ENCODE measurements at regions not wholly inside any gene's neighbourhood (a gene's known extent, or its start where the extent isn't known, plus 50 kb on each side); places are given as distances from the start of the nearest gene placed in this dataset.
"Not testable (repeated sequence)": the region's sequence is repeated elsewhere in the genome, so short reads cannot be mapped to it uniquely, and the experiment has no call there.

DNA sequence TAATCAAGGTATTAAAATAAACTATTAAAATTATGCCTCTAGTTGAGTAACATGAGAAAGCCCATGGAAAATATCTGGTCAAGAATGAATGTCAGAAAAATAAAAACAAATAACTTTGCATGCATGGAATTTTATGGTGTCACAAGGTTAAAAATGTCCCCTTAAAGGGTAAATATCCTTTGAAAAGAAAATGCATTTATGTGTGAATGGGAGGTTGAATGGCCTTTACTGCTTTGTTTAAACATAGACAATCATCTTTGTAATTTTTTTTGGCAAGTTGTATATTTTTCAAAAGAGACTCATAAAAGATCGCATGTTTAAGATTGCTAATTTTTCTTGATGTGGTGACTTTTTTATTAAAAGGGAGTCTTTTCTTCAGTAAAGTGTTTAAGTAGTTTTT is 564.2 kb downstream of the NR2F2 start:
- no peak for DNase-seq (ENCODE audit: low read depth in 2 of 2)

DNA sequence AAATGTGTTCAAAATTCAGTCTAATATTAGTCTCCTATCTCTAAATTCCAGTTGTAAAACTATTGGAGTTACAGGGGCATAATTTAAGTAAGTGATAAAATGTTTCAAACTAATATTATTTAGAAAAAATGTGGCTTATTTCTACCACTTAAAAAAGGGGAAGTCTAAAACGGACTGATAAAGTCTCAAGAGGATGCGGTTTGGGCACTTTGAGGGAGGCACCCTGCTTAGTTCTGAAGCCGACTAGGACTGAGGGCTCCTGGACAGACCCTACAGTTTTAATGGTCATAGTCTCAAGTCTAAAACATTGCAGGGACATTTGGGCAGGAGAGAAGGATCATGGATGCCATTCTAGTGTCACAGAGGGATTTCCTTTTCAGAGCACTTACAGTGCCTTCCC is 566.3 kb downstream of the NR2F2 start:
- no peak for DNase-seq (ENCODE audit: low read depth in 2 of 2)

DNA sequence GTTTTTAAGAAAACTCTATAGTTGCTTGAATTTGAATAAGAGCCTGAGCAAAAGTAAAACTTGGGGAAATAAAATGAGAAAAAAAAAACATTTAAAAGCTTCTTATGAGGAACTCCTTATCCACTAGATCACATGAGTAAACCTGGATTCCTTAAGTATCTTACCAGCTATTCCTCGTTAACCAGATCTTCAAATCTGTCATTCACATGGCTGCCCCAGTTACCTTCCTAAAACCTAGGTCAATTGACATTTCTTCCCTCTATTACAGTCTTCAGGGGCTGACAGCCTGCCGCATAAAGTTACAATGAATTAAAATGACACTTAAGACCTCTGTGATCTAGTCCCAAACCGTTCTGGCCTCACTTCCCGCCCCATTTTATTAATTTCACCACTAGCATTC is 583.6 kb downstream of the NR2F2 start:
- no peak for DNase-seq (ENCODE audit: low read depth in 2 of 2)

DNA sequence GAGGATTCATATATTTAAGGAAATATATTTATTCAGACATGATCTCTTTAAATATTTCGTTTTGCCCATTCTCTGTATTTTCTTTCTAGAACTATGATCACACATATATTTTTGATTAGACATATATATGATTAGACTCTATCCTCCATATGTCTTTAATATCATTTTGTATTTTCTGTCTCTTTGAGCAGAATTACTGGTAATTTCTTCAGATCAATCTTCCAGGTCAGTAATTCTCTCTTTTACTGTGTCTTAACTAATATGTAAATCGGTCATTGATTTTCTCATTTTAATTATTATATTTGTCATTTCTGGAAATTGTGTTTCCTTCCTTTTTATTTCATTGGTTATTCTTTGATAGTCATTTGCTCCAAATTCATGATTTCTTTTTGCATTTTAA is 586.2 kb downstream of the NR2F2 start:
- no peak for DNase-seq (ENCODE audit: low read depth in 2 of 2)

DNA sequence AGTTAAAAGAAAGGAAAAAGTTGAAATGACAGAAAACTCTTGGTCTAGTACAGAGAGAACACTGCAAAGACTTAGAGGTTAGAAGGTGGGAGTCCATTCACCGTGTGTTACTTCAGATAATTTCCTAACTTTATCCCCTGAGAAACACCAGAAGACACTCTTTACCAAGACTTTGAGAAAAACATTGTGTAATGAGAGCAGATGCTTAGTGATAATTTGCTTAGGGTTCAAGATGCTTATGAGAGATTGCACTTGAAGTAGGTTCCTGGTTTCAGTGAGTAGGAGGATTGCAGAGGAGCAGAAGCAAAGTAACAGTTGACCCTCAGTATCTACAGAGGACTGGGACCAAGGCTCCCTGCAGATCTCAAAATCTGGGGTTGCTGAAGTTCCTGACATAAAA is 594.1 kb downstream of the NR2F2 start:
- no peak for DNase-seq (ENCODE audit: low read depth in 2 of 2)

DNA sequence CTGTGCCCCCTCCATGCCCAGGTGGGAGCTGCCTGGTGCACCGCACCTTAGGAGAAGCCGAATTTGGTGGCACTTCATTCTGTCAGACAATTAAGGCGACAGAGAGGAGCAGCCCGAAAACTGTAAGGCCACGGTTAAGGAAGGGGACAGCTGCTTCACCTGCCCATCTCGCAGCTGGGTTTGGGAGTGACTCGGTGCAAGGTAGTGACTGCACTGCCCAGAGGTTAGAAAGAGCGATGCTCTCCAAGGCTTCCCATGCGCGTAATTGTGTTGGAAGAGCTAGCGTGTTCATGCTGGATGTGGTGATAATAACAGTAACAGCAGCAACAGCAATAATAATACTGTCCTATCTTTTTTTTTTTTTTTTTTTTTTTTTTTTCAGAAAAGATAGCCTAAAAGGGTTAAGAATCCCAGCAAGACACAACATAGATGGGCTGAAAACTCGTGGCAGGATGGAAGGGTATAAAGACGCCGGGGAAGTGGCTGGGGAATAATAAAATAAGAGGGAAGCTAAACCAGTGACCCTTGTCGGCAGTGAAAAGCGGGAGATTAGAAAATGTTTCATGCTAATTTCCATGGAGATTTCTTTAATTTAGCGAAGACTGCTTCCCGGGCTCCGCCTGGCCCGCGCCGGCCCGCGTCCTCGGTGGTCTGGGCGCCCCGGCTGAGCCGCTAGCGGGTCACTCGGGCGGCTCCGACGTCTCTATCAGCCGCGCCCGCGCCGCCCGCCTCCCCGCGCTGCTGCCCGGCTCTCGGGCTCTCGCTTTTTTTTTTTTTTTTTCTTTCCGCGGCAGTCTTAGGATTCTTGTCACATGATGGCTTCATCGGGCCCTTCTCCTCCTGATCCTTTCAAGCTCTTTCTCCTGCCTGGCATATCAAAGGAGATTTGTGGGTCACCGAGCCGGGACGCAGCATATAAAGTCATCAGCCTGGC is 617.1 kb downstream of the NR2F2 start:
- no peak for DNase-seq (ENCODE audit: low read depth in 2 of 2)

DNA sequence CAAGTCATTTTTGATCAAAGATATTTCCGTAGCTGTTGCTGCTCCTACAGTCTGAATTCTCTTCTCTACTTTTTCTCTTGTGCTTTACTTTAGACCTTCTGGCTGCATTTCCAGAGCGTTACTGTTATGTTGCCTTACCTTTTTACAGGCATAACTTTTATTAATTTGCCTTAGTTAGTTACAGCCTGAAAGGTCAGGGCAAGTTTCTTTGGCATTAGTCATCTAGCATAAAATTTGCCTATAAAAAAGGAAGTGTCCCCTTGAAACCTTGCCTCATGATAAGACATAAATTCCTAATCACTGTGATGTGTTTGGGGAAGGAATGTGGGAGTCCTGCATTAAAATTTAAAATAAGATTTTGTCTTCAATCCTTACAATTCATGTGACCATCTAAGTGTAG is 618.5 kb downstream of the NR2F2 start:
- DNase-seq (ENCODE audit: low read depth in 2 of 2), result no peak

DNA sequence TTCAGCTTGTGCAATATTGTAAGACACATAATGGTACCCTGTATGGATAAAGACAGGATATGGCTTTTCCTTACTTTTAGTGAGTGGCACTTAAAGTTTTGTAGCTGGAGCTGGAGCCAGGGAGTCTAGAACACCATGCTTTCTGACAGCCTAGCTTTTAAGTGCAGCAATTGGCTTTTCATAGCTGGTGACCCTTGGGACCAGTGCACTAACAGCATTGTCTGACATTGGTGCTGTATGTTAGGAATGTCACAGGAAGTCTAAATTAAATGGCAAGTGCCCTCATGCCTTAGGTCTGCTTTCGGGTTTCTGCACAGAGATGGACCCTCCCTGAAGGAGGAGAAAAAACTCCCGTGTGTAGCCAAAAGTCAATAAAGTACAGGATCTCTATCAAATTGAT is 628.2 kb downstream of the NR2F2 start:
- no peak for DNase-seq (ENCODE audit: low read depth in 2 of 2)

DNA sequence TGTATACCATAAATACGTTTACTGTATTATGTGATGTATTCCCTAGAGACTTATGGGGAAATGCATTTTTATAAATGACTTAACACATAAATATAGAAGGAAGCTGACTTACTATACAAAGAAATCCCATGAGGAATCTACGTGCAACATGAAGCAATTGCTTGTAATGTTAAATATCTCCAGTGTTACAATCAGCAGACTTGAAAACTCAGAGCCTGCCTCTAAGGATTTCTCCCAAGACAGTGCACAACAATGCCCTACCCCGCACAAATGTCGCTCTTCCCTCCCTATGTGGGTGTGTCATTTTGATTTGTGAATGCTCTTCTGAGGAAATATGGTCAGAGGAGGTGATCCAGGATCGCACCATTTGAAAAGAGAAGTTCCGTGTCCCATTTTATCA is 629.0 kb downstream of the NR2F2 start:
- DNase-seq (ENCODE audit: low read depth in 2 of 2), result no peak

DNA sequence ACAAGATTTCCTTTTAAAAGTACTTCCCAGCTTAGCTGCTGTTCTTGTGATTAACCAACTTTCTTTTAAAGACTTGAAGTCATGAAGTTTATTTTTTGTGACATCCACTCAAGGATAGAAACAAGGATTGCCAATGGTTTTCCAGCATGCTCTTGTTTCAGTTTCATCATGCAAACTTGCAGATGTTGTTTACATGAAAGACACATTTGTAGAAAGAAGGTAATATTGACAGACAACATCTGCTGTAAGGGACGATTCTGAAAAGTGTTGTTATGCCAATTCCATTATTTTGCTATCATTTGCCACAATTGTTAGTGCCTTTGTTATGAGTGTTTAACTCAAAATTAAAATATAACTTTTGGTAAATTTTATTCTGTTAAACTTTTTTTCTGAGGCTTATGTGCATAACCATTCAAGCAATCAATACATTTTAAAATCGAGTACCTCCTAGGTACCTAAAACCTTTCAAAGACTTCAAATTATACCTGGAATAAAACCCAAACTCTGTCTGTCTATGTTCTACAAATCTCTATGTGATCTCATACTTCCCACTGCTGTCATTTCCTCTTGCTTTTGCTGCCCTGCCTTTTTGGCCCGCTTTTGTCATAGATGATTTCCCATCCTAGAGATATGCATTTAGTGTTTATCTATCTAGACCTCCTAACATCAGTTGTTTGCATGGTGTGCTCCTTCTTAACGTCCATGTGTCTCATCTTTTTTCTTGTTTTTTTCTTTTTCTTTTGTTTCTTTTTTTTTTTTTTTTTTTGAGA is 630.4 kb downstream of the NR2F2 start:
- no peak for DNase-seq (ENCODE audit: low read depth in 2 of 2)

DNA sequence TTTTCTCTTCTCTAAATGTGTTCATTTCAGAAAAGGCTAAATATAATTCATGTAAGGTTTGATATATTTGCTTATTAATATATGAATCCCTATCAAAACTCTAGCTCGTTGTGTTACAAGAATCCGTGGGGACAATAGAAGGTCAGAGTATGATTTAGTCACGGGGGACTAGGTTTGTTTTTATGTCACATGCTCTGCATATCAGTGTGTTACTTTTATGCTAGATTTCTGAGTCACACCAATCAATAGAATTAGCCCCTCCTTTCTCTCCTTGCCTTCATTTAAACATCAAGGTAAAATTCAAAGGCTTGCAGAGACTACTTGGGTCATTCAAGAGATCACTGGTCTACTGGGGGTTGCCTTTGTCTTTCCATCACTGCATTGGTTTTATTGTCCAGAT is 636.1 kb downstream of the NR2F2 start:
- no peak for DNase-seq (ENCODE audit: low read depth in 2 of 2)

DNA sequence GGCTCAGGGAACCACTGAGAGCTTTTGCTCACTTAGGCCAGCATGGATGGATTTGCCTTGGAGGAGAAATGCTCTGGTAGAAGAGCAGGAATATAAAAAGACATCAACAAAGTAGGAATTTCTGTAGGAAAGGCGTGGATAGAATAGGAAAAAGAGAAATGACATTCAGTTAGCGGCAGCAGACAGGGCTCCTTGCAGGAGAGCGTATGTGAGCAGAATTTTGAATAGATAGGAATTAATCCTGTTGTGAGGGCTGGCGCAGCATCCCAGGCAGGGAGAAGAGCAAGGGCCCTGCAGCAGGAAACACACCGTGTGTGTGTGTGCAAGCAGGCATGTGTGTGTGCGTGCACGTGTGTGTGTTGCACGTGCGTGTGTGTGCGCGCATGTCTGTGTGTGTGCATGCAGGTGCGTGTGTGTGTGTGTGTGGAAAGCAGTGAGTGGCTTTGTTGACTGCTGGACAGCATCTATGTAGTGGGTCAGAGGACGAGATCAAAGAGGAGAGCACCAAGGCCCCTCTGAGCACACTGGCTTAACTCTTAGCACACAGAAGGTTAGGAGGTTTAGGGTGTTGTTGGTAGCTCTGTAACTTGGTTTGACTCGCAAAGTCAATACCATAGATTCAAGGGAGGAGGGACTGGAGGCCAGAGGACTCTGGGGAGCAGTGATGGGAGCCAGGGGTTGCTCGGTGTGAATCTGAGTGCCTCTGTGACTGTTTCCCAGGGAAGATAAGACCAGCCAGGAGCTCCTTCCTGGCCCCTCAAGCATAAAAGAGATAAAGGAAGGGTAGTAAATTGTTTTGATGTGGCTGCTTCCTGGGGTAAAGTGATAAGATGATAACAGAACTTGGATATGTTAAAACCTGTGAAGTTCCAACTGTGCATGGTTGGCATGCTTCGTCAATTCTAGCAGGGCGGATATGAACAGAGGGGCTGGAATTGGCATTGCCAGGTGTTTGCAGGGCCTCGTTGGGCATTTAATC is 639.5 kb downstream of the NR2F2 start:
- no peak for DNase-seq (ENCODE audit: low read depth in 2 of 2)

DNA sequence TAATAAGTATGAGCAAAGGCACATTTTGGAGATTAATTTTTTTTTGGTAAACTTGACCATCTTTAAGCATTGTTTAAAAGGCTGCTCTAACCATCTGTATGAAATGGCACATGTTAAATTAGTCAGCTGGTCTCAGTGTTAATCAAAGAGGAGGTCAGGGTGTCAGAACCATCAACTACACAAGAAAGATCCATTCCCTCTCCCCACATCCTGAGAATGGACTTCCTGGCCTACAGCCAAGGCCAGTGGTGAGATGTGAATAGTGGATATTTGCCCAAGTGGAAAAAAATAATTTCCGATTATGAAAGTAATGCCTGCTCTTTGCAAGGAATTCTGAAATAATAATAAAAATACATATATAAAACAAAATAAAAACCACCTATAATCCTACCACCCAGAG is 641.7 kb downstream of the NR2F2 start:
- DNase-seq (ENCODE audit: low read depth in 2 of 2), result no peak

DNA sequence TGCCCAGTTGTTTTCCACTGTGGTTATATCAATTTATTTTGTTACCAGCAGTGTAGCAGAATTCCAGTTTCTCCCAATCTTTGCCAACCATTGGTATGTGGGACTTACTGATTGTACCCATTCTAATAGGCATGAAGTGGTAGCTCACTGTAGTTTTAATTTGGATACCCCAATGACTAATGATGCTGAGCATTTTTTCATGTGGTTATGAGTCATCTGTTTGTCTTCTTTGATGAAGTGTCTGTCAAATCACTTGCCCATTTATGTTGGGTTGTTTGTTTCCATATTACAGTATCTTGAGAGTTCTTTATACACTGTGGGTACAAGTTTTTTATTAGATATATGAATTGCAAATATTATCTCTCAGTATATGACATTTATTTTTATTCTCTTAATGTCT is 644.3 kb downstream of the NR2F2 start:
- no peak for DNase-seq (ENCODE audit: low read depth in 2 of 2)

DNA sequence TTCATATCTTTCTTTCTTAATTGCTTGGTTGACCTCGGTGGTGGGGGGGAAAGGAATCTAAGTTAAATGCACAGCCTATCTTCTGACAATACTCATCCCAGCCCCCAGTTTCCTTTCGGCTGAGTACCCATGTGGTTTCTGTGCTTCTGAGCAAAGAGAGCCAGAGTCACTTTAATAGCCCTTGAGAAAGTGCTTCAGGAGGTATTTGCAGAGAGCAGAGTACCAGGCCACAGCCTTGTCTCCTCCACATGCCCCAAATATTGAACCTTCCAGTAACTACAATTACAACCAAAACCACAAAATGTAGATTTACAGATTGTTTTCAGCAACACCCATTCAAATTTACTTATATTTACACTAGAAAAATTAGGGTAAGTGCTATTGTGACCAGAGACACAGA is 647.4 kb downstream of the NR2F2 start:
- DNase-seq (ENCODE audit: low read depth in 2 of 2), result no peak

DNA sequence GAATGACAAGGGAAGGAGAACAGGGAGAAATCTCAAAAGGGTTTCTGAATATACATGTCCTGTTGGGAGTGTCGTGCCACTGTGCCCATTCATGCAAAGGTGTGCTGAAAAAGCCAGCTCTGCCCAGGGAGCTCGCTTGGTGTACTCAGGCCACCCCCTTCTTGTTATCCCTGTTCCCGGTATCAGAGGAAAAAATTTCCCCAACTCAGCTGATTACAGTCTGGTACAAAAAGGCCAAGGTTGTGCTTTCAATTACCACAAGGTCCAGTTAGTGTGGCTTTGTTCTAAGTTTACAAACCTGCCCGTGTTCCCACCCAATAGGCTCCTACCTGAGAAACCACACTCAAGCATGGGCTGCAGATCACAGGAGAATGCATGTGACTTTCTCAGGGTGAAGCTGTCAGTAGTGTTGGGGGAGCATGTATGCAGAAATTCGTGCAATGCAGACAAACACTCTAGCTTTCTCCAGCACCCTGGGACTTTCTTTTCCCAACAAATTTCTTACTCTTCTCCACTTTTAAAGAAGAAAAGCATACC is 648.5 kb downstream of the NR2F2 start:
- DNase-seq (ENCODE audit: low read depth in 2 of 2), result no peak

DNA sequence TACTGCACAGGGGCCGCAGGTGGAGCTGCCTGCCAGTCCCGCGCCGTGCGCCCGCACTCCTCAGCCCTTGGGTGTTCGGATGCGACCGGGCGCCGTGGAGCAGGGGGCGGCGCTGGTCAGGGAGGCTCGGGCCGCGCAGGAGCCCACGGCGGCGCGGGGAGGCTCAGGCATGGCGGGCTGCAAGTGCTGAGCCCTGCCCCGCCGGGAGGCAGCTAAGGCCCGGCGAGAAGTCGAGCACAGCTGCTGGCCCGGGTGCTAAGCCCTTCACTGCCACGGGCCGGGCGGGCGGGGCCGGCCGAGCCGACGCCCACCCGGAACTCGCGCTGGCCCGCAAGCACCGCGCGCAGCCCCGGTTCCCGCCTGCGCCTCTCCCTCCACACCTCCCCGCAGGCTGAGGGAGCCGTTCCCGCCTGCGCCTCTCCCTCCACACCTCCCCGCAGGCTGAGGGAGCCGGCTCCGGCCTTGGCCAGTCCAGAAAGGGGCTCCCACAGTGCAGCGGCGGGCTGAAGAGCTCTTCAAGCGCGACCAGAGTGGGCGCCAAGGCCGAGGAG is 653.7 kb downstream of the NR2F2 start:
- DNase-seq (ENCODE audit: low read depth in 2 of 2), result not testable (repeated sequence)

DNA sequence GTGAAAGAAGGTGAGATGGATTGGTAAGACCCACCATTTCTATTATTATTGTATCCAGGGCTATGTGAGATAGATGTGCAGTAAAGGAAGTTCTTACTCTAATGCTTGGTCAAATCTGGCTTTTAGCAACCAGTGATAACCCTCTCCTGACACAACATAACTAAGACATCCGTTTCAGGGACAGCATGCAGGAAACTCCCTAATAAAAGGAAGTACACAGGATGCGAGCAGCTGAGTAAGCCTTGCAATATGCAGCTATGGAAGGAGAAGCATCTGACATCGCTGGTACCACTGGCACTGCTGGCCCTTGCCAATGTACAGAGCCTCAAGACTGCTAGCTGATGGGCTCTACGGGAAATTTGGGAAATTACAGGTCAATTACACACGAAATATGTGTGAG is 662.3 kb downstream of the NR2F2 start:
- DNase-seq (ENCODE audit: low read depth in 2 of 2), result no peak

DNA sequence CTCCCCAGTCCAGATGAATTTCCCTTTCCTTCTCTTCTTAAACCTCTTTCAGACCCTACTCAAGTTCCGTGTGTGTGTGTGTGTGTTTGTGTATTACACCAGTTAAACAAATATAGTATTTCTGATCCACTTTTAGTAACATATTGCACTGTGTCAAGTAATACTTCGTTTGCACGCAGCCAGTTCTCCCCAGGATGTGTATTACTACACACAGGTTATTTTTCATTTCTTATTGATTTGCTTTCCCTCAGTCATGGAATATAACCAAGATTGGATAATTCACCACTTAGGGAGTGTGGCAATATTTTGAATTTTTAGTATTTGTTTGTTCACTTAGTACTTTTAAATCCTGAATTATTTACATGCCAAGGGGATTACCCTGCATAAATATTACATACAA is 667.0 kb downstream of the NR2F2 start:
- DNase-seq (ENCODE audit: low read depth in 2 of 2), result no peak

DNA sequence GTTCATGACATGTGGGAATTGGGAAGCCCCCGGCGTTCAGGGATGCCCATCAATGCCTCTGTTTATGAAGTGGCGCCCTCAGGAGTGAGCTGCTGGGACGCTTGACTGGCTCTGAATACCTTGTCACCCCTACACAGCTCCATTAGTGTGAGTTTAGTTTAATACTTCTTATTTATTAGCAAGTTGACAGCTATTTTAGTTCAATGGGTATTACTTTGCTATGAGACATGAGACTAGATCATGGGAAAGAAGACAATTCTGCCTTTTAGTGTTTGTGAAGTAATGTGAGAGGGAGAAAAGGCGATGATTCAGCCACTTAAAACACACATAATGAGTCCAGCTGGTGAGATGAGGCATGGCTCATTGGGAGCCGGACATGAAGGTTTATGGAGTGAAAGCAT is 678.5 kb downstream of the NR2F2 start:
- DNase-seq (ENCODE audit: low read depth in 2 of 2), result no peak

DNA sequence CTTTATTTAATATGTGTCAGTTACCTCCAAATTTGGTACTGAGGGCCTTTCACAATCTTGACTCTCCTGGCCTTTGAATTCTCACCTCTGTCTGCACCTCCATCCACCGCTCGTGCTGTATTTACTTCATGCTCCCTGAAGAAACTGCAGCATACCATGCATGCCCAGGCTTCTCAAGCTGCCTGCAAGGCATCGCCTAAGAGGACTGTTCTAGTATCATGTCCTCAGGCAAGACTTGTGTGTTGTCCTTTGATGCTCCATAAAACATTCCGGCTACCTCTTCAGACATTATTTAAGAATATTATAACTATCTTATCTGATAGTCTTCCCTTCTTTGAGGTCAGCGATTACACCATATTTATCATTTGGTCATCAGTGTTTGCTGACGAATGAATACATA is 682.5 kb downstream of the NR2F2 start:
- no peak for DNase-seq (ENCODE audit: low read depth in 2 of 2)
